ENCODE measurements at regions not wholly inside any gene's neighbourhood (a gene's known extent, or its start where the extent isn't known, plus 50 kb on each side); places are given as distances from the start of the nearest gene placed in this dataset.

GRCh38 chr11:11717064-11717725 lies 95.4 kb upstream of the GALNT18 start:
- TF ChIP-seq, protein P1, sequence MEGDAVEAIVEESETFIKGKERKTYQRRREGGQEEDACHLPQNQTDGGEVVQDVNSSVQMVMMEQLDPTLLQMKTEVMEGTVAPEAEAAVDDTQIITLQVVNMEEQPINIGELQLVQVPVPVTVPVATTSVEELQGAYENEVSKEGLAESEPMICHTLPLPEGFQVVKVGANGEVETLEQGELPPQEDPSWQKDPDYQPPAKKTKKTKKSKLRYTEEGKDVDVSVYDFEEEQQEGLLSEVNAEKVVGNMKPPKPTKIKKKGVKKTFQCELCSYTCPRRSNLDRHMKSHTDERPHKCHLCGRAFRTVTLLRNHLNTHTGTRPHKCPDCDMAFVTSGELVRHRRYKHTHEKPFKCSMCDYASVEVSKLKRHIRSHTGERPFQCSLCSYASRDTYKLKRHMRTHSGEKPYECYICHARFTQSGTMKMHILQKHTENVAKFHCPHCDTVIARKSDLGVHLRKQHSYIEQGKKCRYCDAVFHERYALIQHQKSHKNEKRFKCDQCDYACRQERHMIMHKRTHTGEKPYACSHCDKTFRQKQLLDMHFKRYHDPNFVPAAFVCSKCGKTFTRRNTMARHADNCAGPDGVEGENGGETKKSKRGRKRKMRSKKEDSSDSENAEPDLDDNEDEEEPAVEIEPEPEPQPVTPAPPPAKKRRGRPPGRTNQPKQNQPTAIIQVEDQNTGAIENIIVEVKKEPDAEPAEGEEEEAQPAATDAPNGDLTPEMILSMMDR (IDR thresholded peaks at IDR 0.05): no peak
- TF ChIP-seq EZH2 (IDR thresholded peaks at IDR 0.05; ENCODE audit: borderline replicate concordance, insufficient read depth, low read depth, low read length, poor library complexity, severe bottlenecking): no peak

Data from B cell (primary cell).